Ramos (cell line): ENCODE measurements at regions not wholly inside any gene's neighbourhood (a gene's known extent, or its start where the extent isn't known, plus 50 kb on each side); places are given as distances from the start of the nearest gene placed in this dataset.
"Not testable (repeated sequence)": the region's sequence is repeated elsewhere in the genome, so short reads cannot be mapped to it uniquely, and the experiment has no call there.

Source experiments
- in situ Hi-C: fragments of 300-500 bp; cut with MboI; formaldehyde crosslinking; loops from one replicate; pipeline ENCODE4 v1.14.3; 2022; ENCODE audit warnings: low sequenced_read_pairs; ENCODE audit not compliant: unreplicated experiment

DNA sequence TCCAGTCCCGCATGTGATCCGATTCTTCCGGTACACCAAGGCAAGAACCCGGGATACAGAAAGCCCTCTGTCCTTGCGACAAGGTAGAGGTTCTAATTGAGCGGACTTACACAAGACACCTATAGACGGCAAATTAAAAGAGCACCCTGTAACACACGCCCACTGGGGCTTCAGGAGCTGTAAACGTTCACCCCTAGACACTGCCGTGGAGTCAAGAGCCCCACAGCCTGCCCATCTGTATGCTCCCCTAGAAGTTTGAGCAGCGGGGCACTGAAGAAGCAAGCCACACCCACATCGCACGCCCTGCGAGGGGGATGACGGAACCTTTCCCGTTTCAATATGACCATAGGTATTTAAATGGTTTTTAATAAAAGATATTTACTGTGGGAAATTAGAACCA, 696.3 kb upstream of the MMS22L start:
- in situ Hi-C loops: not testable (repeated sequence)

DNA sequence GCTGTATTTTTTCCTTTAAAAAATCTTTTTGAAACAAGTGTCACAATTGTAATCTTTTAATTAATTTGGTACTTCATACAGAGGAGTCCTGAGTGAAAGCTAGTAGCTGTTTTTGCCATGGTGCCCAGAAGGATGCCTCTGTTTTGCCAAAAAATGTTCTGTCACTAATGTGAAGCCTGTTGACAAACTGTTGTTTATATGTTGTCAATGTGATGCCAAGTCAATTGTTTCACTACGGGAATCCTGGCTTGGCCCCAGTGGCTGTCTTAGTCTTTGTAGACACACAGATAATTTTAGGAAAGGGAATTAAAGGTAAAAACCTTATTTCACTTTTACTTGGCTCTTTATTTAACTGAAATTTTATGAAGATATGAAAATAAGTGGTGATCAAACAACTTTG, 706.4 kb upstream of the MMS22L start:
- in situ Hi-C loops: no loop called here

DNA sequence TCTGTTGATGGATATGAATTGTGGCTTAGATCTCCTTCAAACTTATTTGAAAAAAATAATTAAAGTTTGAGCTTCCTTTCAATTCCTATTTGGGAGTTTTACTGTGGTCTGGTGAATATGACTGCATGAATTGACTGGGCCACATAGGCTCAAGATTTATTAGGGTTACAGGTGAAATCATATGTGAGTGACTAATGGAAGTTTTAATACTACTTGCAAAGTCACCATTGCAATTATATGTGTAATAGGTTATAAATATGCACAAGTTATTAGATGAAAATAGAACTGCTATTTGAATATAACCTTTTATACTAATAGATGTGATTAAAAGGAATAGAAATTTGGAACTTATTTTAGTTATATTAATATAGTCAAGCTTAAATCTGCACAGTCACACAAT, 712.1 kb upstream of the MMS22L start:
- in situ Hi-C loops: no loop called here

DNA sequence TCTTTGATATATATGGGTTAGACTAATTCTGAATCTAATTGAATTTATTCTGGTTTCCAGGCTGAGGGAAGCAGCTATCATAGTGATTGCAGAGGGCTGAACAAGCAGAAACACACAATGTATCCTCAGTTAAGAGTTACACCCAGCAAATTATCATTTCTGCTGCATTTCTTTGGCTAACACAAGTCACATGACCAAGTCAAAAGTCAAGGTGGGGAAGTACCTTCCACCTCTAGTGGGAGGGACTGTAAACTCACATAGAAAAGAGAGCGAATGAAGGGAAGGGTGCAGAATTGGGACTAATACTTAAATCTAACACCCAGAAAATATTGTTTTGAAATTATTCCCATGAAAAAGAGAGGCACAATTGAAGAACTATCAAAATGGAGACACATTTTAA, 719.7 kb upstream of the MMS22L start:
- in situ Hi-C loops: no loop called here

DNA sequence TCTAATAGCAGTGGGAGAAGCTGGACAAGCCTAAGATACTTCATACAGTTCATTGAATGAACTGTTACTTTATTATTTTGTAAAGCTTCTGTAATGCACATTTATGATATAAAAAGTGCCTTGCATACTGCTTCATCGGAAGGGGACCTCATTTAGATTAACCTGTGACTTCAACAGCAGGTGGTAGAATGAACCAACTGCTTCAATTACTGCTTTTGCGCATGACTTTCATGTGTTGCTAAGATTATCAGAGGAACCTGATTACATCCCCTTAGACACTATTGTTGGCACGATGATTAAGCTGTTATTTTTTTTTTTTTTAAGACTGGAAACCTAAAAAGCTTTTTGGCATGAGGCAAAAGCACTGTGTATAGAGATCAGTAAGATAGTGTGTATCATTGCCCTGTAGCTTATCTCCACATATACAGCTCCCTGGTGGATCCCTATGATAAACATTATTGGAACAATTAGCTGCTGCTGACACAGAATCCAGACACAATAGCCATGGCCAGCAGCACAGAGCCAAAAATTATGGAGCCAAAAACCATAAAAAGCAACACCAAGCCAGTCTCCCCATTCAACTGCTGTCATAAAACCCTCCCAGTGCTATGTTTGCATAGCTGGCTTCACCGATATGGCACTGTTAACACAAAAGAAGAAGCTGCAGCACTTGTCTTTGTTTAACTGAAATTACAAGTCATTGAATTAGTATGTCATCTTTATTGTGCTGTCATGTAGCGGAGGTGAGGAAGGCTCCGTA, 731.6 kb upstream of the MMS22L start:
- in situ Hi-C loops: no loop called here

DNA sequence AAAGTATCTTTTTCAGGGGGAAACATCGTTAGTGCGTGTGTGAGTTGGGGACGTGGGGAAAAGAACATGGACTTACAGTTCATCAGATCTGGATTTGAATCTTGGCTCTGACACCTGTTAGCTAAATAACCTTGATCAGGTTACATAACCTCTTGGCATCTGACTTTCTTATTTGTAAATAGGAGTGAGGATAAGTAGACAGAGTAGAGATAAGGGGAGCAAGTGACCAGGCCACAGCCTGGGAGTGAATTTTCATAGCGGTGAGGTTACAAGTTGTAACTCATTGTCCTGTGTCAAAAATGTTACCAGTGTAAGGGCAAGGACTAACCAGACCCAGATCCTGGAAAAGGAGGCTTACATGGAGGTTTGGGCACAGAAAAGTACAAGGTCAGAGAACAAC, 733.5 kb upstream of the MMS22L start:
- in situ Hi-C loops: no loop called here

DNA sequence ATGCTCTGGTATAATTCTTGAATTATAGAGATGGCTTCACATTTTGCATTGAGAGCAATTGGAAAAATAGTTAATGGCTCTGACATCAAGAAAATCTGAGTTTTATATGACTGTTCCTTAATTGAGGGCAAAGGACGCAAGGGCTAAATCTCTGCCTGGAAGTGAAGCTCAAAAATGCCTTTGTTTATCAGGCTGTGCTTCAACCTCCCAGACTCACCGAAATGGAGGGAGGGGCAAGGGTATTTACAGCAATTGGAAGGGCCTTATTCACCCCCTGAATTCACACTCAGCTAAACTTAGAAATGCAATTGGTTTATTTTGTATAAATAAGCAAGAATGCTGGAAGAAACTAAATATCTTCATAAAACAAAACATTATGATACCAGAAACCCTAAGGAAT, 737.2 kb upstream of the MMS22L start:
- in situ Hi-C loops: no loop called here

DNA sequence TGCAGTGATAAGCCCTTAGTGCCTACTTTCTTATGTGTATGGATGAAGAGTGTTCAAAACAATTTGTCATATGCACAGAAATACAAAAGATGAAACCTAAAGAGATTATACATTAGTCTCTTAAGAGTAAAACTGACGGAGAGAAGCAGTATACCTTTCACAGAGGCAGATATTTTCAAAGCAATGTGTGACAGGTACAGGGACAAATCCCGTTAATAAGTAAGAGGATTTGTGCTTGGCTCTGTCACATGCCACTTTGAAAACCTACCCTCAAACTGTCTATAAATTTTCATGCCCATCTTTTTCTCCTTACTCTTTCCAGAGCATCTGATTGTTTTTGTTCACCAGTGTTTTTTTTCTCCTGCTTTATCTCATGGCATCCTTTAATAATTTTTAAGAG, 741.3 kb upstream of the MMS22L start:
- in situ Hi-C loops: no loop called here

DNA sequence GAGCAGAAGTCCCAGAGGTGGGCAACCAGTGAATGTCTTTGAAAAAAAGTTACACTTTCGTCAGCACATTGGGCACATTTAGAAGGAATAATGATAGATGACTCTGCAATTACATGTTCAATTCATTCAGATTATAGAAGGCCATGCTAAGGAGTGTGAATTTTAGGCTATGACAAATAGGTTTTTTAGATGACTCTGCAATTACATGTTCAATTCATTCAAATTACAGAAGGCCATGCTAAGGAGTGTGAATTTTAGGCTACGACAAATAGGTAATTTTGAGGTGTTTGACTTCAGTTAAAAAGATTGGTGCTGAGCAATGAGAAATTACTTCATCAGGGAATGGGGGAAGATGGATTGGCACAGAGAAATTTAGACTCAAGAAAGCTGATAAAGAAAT, 744.9 kb upstream of the MMS22L start:
- in situ Hi-C loops: no loop called here

DNA sequence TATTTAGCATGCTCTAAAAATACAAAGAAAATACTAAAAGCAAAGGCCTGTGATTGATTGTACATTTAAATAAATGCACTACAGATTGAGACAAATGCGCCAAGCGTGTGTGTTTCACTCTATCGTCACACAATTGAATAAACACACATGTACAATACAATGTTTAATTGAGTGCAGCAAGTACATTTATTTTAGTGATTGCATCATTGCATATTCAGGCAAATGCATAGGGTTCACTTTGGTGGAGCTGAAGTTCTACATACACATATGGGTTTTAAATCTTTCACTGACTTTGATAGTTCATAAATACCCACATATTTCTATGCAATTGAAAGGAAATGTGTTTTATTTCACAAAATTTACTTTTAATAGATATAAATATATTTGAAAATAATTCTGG, 750.6 kb upstream of the MMS22L start:
- in situ Hi-C loops: no loop called here

DNA sequence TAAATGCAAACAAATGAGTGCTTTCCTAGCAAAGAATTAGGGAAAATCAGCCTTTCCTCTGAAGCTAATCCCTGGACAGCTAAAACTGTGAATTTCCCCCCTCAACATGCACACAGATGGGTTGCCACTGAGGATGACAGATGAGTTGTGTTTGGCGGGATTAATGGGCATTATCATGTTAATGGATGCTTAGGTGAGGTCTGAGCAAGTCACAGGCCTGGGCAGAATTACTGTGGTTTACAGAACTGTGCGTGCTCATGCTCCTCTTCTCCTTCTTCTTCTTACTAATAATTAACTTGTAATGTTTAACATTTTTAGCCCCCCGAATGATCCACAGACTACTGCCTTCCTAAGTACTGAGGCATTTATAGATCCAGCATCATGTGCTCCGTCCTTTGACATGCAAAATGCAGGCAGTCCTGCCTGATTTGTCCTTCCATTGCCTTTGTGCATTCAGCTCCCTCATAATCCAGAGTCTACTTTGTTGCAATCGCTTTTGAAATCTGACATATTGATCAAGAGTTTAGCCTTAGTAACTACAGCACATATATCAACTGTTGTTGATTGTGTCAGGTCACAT, 753.4 kb upstream of the MMS22L start:
- in situ Hi-C loops: no loop called here

DNA sequence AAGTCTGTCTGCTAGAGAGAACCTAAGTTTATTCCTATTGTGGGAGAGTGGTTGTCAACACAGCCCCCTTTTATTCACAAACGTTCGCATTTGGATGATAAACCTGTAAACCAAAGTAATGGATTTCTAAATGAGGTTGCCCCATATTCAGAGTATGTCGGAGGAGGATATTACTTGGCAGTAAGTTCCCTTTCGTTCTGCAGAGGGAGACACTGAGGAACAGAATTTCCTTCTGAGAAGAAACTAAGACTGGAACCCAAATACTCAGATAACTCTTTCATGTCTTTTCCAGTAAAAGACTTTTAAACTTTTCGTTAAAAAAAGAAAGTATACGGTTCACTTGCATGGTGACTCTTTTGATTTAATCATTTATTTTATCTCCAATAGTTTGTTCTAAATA, 754.6 kb upstream of the MMS22L start:
- in situ Hi-C loops: no loop called here

DNA sequence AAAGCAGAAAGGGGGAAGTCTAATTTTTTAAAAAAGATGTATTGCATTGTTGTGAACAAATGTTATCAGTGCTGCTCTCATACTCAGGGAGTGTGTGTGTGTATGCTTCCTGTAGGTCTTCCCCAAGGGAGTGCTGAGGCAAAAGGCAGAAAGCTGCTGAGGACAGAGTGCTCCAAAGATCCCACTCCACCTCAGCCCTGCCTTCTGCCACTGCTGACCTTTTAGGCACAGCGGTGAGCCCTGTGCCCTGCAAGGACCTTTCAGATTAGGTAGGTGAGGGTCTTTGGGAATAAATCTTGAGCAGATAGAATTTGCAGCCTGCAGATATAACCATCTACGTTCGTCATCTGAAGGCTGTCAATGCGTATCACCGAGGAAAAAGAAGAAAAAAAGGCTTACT, 756.4 kb upstream of the MMS22L start:
- in situ Hi-C loops: no loop called here

DNA sequence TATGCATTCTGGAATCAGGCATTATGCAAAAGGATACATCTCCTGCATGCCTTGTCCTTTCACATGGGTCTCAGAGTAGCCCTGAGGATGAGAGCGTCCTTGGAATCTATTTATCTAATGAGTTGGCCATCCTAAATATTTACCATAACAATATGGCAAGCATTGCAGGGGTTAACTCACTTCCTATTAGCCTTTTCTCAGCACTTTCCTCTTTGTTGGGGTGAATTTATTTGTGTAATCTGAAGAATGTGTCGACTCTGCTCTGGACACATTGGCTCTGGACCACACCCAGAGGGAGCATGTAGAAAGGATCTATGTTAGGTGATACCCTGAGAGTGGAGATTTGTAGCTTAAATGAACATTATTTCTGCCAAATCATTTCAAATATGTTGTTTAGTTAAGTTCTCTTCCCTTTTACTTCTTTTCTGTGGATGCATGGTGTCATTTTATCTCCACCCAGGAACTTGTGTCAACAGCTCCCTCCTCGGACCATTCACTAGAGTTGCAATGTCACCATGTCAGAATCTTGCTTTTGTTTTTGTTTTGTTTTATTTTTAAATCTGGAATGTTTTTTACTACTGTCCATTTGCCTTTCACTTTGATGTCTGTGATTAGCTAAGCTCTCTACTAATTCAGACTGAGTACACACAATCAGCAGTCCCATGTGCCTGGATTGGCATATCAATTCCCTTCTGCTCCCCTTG, 757.0 kb upstream of the MMS22L start:
- in situ Hi-C loops: no loop called here

DNA sequence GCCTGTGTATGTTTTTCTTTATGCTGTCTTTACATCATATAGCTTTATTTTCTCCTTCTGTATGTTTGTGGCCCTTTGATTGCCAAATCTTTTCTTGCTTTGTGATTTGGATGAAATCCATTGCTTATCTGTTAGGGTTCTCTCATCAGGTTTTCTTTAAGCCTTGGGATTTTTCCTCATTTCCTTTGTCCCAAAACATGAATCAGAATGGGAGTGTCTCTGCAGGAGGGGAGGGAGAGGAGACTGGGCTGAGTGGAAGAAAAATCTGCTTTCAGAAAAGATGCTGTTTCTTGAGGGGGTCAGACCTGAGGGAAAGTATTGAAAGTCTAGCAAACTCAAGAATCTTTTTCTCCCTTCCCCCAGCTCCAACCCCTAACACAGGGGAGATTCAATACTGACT, 758.0 kb upstream of the MMS22L start:
- in situ Hi-C loops: no loop called here

DNA sequence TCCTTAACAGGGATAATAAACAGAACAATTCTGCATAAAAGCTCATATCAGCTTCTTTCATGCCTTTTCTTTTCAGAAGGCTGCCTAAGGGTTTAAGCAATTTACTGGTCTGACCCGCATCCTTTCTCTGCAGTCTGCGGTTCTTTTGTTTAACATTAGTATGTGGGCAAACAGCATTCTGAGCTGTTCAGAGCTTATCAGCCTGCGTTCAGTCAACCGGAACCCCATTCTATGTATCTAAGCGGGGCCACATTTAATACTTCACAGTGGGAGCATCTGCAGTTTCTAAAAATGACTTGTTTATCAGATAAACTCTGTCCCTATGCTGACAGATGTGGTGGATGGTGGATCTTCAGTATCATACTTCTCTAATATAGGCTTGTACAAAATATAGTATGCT, 758.9 kb upstream of the MMS22L start:
- in situ Hi-C loops: no loop called here

DNA sequence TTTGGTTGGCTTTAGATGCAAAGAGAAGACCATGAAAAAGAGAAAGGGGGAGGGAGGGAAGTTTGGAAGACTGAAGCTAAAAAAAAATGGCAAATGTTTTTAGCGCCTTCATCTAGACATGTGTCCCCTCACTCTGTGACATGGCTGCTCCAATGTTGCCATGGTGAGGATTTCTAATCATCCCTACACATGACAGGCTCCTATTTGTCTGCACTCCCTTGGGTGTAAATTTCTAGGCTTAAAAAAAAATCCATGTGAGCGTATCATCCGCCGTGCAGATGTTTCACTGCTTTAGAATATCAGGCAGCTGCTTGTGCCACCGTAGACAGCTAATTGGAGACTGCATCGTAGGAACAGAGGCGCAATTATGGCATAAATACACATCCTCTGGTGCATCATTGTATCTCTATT, 761.1 kb upstream of the MMS22L start:
- in situ Hi-C loops: no loop called here

DNA sequence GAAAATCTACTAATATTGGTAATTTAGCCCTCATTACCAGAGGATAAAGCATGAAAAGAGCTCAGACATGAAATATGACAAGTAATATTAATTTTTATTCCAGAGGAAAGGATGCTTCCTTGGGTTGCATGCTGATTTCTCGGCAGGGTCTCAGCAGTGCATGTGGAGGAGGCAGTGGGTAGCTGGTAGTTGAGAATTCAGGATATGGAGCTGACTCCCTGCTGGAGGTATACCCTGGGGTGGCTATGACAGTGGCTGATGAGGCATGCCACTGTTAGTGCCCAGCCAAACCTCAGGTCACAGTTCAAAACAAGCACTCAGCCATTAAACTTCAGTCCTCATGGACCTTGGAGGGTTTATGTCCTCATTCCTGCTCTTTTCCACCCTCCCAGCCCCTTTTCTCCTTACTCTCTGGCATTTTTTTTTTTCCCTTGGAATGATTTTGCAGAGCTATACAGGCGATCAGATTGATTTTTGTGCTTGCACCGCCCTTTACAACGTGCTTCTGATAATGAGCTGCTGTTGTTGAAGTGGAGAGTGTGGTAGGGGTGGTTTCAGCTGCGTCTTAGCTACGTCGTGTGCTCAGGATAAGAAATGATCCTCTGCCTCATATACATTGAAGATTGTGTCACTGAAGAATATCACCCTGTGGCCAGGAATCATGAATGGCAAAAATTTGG, 761.9 kb upstream of the MMS22L start:
- in situ Hi-C loops: no loop called here

DNA sequence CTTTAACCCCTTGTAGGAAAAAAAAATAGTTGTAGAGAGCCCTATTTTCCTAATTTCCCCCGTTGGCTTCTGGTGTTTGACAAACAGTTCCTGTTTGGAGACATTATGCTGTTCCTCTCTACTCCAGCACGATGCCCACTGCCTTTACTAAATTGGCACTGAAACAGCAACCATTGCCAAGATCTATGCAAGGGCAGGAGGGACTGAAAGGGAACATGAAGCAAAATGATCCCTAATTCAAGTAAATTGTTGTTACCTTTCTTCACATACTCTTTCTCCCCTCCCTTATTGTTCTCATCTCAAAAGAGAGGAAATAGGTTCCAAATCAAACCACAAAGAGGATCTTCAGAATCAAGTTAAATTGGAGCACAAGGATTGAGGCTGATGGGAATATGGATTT, 764.1 kb upstream of the MMS22L start:
- in situ Hi-C loops: no loop called here

DNA sequence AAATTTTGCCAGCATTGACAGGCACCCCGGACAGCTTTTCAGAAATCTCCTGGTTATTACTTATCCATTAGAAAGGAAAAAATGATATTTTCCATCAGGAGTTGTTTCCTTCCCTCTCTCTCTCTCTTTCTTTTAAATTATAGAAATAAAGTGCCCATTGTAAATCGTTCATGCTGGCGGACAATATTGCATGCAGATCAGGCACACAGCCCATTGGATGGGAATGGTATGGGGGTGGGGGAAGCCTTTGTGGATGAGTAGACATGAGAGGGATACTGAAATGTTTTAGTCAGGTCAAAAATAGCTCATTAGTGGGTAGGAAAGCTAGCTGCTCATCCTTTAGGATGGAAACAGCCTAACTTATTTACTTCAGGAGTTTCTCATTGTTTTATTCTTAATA, 764.9 kb upstream of the MMS22L start:
- in situ Hi-C loops: no loop called here

DNA sequence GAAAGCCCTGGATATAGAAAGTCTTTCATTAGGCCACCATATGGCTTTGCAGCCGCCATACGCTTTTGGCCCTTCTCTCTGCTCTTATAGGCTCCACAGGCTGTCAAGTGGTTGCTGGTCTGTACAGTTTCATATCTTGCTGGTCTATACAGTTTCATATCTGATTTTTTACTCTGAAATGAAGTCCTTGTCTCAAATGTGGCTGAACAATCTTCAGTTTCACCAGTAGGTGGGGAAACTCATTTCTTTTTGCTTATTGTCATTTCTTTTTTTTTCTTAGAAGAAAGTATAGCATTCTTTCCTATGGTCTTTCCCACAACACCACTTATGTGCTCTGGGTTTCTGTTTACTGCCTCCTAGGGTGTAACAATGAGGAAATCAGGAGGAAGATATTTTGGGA, 771.4 kb upstream of the MMS22L start:
- in situ Hi-C loops: no loop called here
